CD4-positive, alpha-beta T cell treated with Interleukin-12 subunit alpha and Interleukin-12 subunit beta, for 1 hour (primary cell): ENCODE measurements at regions not wholly inside any gene's neighbourhood (a gene's known extent, or its start where the extent isn't known, plus 50 kb on each side); places are given as distances from the start of the nearest gene placed in this dataset.
"Not testable (repeated sequence)": the region's sequence is repeated elsewhere in the genome, so short reads cannot be mapped to it uniquely, and the experiment has no call there.

ENCODE experiments used
- DNase-seq: peaks from one replicate; pipeline ENCODE4 v3.0.0-alpha.2; 2020

- DNase-seq = no peak
Observed at GRCh38 chr18:24567199-24567598, 106.8 kb downstream of the HRH4 start.

DNA sequence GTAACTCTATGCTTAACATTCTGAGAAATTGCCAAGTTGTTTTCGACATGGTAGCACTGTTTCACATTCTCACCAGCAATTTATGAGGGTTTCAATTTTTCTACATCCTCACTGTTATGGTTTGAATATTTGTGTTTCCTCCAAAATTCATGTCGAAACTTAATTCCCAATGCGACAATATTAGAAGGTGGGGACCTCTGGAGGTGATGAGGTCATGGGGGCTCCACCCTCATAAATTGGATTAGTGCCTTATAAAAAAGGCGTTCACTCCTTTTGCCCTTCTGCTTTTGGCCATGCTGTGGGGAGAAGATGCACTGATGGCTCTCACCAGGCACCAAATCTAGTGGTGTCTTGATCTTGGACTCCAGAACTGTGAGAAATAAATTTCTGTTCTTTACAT is 110.3 kb downstream of the HRH4 start:
- DNase-seq = no peak

GRCh38 chr18:24582771-24583170 is 122.3 kb downstream of the HRH4 start:
- DNase-seq = no peak

DNA sequence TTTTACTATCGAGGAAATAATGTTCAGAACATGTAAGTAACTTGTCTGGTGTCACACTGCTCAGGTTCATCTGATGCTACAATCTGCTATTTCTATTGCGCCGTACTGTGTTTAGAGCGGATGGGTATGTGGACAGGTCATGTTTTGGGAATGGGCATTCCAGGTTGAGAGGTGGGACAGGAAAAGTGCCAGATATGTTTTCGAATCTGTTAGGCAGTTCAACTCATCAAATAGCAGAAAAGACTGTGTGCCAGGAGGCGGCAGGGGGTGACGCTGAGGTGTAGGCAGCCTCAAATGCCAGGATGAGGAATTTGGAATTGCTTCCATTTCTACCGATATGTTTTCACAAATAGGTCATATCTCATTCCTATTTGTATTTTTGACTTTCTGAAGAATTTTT is 123.8 kb downstream of the HRH4 start:
- no peak for DNase-seq

- DNase-seq = no peak
Observed at GRCh38 chr18:24584813-24585212, 124.4 kb downstream of the HRH4 start.

DNA sequence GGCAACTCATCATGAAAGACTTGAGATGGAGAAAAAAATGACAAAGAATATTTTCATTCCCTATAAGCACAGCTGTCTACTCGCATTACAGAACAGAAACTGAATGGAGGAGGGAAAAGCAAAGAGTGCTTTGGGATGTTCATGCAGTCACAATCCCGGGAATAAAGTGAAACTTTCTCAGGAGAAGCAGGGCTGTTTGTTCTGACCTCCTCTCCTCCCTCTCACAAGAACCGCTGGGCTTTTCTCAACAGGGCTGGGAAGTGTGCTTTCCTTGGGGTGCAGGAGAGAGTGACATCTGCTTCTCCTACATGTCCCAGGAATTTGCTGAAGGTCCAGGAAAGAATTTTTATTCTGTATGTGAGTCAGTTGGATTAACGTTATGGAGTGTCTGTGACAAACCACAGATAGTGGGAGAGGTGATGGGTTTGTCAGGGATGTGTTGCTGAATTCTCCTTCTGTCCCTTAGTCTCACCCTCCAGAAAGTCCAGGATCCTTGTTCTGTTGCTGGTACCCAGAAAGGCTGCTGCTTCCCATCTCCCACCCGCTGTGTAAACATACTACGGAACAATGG is 125.6 kb downstream of the HRH4 start:
- no peak for DNase-seq

GRCh38 chr18:24586662-24587360 is 126.4 kb downstream of the HRH4 start:
- no peak for DNase-seq

GRCh38 chr18:24588440-24588839 is 128.0 kb downstream of the HRH4 start:
- DNase-seq = no peak

- no peak for DNase-seq
Observed at GRCh38 chr18:24590946-24591345, 130.5 kb downstream of the HRH4 start.

- DNase-seq = no peak
Observed at GRCh38 chr18:24593401-24593800, 133.0 kb downstream of the HRH4 start.

GRCh38 chr18:24593886-24594285 is 133.4 kb downstream of the HRH4 start:
- no peak for DNase-seq

GRCh38 chr18:24595561-24596031 is 135.2 kb downstream of the HRH4 start:
- no peak for DNase-seq

DNA sequence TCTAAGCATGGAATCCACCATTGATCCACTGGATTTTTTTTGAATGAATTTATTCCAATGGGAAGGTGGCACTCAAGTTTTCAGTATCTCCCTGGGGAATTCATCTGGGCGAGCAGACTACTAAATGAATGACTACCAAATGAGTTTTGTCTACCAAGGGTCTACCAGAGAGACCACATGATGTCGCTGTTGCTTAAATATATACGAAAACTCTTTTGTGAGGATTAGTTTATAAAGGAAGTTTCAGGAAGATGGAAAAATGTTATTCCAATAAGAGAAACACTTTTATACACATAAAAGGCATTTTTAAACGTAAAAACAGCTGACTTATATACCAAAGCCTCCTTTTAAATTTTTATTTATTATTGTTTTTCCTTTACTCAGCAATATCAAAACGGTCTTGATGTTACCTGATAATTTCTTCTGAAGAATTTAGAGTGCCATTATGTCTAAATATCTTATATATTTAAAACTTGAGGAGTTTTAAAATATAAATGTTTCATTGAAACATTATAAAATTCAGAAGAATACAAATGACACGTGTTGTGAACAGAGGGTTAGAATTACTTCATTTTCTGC is 139.7 kb downstream of the HRH4 start:
- DNase-seq = peak; percentile 10

GRCh38 chr18:24601585-24601984 is 141.1 kb downstream of the HRH4 start:
- no peak for DNase-seq

DNA sequence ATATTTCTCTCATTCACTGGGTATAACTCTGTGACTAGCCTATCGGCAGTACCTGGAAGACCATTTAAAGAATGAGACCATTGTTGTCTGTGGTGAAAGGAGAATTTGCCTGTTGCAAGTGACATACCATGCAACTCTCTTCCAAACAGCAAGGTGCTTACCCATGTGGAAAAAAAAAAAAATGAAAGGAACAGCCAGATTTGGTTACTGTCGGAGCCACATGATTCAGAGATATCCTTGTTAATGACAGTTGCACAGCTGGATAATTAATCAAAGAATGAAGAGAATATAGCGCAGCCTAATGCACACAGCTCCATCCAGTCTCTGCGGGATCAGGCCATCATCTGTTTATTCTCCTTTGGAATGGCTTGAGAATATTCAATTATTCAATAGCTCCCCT is 141.8 kb downstream of the HRH4 start:
- DNase-seq = no peak

- no peak for DNase-seq
Observed at GRCh38 chr18:24603151-24603550, 142.7 kb downstream of the HRH4 start.

DNA sequence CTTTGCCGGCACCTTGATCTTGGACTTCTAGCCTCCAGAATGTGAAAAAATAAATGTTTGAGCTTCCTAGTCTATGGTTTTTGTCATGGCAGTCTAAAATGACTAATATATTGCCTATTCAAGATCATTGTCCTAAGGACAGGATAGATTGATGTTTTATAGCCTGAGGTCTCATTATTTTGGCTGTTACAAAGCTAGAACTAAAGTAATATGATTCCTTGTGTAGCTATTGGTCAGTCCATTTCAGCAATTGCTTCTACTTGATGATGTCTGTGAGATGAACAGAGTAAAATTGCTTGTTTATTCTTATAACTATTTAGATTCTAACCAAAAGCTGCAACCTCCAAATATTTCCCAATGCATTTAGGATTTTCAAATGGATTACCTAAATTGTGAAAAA is 145.0 kb downstream of the HRH4 start:
- no peak for DNase-seq

DNA sequence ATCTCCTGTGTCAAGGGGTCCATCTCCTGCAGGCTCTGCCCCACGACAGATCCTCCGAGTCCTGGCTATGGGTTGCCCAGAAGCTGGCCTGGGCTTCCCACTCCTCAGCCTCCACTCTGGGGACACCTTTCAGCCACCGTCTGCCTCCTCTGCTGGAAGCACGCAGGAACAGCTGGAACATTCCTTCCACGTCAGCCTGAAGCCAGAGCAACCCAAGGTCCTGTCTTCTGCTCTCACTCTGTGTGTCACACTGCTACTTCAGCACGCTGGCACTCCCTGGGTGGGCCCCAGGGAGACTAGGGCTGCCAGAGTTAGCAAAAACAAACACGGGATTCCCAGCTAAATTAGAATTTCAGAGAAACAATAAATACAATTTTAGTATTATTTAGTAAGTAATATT is 148.8 kb downstream of the HRH4 start:
- no peak for DNase-seq

- DNase-seq = no peak
Observed at GRCh38 chr18:24611075-24611474, 150.6 kb downstream of the HRH4 start.

DNA sequence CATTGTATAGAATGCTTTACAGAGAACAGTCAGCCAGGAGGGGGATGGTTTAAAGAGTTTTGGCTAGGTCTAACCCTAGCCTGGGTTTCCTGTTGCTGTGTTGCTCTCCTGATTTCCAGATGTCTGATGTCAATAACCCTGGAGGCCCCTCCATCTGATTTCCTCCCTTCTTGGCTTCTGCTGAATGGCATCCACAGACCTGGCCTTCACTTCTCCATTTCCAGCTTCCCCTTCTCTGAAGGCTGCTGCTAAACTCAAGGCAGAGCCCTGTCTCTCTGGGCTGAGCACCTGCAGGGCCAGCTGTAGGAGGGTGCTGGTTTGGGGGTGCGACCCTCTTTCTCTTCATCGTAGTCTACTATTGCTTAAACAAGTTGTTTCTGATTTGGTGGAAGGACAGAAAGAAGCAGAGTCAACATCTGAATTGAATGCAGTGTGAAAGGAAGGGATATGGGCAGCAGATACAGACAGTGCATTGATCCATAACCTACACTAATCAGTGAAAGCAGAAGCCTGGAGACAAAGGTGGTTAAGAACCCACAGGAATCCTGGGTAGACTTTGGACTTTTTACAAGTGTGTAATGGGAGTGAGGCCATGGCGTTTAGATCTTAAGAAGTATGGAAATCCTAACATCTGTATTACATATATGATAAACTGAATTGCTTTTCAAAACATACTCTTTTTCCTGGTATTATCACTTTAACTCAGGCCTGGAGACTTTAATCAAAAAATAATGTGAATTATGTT is 153.6 kb downstream of the HRH4 start:
- DNase-seq = no peak

DNA sequence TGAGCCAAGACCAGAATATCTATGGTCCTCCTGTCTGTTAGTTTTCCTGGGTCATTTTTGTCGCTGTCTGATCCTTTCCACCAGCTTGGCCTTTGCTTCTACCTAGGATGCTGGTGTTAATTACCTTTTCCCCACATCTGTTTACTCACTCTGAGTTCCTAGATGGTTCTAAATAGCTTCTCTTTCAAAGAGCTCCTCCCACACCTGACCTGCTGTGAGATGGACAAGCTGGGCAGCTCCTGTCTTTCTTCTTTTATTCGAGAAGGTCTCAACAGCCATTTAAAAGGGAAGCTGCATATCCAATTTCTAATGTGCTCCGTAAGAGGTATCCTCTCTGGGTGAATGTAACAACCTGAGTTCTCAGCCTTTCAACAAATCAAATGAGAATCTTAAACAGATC is 156.2 kb downstream of the HRH4 start:
- no peak for DNase-seq

DNA sequence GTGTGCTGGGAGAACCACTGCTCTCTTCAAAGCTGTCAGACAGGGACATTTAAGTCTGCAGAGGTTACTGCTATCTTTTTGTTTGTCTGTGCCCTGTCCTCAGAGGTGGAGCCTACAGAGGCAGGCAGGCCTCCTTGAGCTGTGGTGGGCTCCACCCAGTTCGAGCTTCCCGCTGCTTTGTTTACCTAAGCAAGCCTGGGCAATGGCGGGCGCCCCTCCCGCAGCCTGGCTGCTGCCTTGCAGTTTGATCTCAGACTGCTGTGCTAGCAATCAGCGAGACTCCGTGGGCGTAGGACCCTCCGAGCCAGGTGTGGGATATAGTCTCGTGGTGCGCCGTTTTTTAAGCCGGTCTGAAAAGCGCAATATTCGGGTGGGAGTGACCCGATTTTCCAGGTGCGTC is 164.0 kb downstream of the HRH4 start:
- DNase-seq = not testable (repeated sequence)

DNA sequence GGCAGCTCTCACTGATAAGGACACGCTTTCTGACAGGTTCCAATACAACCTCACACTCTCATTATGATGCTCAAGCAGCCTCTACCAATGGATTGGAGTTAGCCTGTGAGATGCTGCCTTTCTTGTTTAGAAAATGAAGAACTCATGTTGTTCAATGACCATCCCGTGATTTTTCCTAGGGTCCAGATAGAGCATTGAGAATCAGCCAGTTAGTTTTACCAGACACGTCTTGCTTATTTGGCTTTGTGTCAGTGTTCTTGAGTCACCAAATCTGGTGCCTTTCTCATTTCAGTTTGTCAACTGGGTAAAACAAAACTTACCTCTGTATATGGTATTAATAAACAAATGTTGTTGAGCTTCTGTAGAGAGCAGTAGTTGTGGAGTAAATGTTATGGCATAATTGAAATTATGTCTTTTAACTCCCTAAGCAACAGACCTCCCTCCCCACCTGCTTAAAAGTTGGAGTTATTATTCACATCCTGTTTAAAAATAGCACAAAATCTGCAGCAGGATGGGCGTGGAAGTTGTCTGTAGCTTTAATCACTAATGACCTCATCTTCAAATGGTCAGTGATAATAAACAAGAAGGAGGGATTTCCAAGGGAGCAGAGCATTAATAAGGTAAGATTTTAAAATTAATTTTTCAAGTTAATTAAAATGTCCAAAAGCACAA is 167.3 kb downstream of the HRH4 start:
- no peak for DNase-seq
